ENCODE measurements at regions not wholly inside any gene's neighbourhood (a gene's known extent, or its start where the extent isn't known, plus 50 kb on each side); places are given as distances from the start of the nearest gene placed in this dataset.

- TF ChIP-seq, protein P1, sequence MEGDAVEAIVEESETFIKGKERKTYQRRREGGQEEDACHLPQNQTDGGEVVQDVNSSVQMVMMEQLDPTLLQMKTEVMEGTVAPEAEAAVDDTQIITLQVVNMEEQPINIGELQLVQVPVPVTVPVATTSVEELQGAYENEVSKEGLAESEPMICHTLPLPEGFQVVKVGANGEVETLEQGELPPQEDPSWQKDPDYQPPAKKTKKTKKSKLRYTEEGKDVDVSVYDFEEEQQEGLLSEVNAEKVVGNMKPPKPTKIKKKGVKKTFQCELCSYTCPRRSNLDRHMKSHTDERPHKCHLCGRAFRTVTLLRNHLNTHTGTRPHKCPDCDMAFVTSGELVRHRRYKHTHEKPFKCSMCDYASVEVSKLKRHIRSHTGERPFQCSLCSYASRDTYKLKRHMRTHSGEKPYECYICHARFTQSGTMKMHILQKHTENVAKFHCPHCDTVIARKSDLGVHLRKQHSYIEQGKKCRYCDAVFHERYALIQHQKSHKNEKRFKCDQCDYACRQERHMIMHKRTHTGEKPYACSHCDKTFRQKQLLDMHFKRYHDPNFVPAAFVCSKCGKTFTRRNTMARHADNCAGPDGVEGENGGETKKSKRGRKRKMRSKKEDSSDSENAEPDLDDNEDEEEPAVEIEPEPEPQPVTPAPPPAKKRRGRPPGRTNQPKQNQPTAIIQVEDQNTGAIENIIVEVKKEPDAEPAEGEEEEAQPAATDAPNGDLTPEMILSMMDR (IDR thresholded peaks at IDR 0.05; ENCODE audit: low read depth, low read length, missing control alignments) = no peak
- no peak for DNase-seq (ENCODE audit: low read depth)
Observed at GRCh38 chr1:157239936-157240335, 101.7 kb upstream of the ETV3 start.

DNA sequence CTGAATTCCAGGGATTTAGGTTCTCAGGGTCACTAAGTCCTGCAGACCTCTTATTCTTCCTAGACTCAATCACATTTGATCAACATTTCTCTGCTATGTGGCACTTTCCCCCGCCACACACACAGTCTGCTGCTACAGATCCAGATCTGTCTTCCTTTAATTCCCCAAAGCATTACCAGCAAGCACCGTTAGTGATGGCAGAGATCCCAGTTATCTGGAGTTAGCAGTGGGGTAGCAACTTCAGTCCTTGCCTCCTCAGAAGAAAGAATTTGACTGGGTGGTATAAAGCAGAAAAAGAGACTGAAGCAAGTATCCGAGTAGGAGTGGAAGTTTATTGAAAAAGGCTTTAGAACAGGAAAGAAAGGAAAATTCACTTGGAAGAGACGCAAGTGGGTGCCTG, 100.4 kb upstream of the ETV3 start:
- DNase-seq (ENCODE audit: low read depth) = no peak
- TF ChIP-seq, protein P1 (IDR thresholded peaks at IDR 0.05; ENCODE audit: low read depth, low read length, missing control alignments) = no peak
- no peak overlapping the region for H3K4me3 ChIP-seq (ENCODE audit: low read depth, low read length)

More at GRCh38 chr1:157239936-157240335, 101.7 kb upstream of the ETV3 start:
- no peak overlapping the region for H3K4me3 ChIP-seq (ENCODE audit: low read depth, low read length)

DNA sequence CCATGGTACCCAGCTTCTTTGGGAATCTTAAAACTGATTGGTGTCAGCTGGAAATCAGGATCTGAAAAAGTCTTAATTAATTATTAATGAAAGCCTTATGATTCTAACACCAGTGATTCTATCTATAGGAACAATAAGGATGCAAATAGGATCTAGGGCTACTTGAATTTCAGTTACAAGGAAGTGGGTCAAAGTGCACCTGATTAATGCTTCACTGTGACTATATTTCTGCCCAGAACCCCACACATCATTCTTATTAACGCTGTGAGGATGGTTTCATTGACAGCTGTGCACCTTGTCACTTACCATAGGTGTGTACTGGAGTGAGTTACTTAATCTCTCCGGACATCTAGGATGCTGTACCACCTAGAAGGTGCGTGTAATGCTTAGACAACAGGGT, 99.8 kb upstream of the ETV3 start:
- no peak for DNase-seq (ENCODE audit: low read depth)
- TF ChIP-seq, protein P1 (IDR thresholded peaks at IDR 0.05; ENCODE audit: low read depth, low read length, missing control alignments) = no peak
- no peak overlapping the region for H3K4me3 ChIP-seq (ENCODE audit: low read depth, low read length)

DNA sequence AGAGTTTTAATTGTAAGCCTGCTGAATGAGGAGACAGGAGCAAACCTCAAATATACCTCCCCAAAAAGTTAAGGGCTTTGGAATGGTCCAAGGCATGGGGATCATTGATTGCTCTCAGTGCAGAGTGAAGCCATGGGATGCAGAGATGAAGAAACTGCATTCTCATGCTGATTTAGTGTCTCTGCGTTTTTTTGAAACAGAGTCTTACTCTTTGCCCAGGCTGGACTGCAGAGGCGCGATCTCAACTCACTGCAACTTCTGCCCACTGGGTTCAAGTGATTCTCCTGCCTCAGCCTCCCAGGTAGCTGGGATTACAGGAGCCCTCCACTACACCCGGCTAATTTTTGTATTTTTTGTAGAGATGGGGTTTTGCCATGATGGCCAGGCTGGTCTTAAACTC, 99.3 kb upstream of the ETV3 start:
- H3K4me3 ChIP-seq (ENCODE audit: low read depth, low read length) = no peak overlapping the region
- no peak for DNase-seq (ENCODE audit: low read depth)
- TF ChIP-seq, protein P1 (IDR thresholded peaks at IDR 0.05; ENCODE audit: low read depth, low read length, missing control alignments) = no peak

GRCh38 chr1:157236072-157236471, 97.9 kb upstream of the ETV3 start:
- no peak overlapping the region for H3K4me3 ChIP-seq (ENCODE audit: low read depth, low read length)
- TF ChIP-seq, protein P1 (IDR thresholded peaks at IDR 0.05; ENCODE audit: low read depth, low read length, missing control alignments) = no peak
- no peak for DNase-seq (ENCODE audit: low read depth)

GRCh38 chr1:157235307-157235706, 97.1 kb upstream of the ETV3 start:
- DNase-seq (ENCODE audit: low read depth) = no peak
- TF ChIP-seq, protein P1 (IDR thresholded peaks at IDR 0.05; ENCODE audit: low read depth, low read length, missing control alignments) = no peak
- H3K4me3 ChIP-seq (ENCODE audit: low read depth, low read length) = no peak overlapping the region

DNA sequence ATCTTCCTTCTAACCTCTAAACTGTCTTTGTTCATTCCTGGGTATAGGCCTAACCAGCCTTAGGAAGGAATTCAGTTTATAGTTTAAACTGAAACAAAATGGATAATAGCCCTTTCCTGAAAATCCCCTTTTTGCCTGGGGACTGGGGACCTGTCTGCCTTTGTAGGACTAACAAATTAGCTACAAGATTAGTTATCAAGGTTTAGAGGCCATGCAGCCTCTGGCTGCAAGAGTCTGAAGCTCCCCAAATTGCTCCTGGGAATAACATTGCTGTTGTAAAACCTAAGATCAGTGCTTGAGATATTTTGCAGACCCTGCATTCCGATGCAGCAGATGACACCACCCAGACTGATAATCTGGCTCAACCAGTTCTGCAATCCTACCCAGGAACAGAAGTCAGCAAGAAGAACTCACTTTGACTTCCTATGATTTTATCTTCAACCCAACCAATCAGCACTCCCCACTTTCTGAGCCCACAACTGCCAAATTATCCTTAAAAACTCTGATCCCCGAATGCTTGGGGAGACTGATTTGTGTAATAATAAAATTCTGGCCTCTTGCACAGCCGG, 96.6 kb upstream of the ETV3 start:
- no peak overlapping the region for H3K4me3 ChIP-seq (ENCODE audit: low read depth, low read length)
- TF ChIP-seq, protein P1 (IDR thresholded peaks at IDR 0.05; ENCODE audit: low read depth, low read length, missing control alignments) = no peak
- DNase-seq (ENCODE audit: low read depth) = no peak
